ENCODE measurements at regions not wholly inside any gene's neighbourhood (a gene's known extent, or its start where the extent isn't known, plus 50 kb on each side); places are given as distances from the start of the nearest gene placed in this dataset.

DNA sequence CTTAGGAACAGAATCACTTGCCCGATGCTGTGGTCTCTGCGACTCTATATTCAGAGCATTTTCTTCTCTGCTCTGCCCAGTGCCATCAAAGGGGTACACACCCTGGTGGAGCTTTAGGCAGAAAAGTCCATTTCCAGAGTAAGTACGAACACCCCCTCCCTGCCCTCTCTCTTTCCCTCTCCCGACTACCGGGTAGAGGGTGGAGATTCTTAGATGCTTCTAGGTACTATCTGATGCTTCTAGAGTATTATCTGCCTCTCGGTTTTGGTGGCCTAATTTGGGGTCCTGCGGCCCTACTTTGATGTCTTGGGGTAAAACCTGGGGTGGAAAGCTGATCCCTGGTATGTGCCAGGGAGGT lies 245.4 kb upstream of the SOX4 start:
- Histone ChIP-seq H3K27ac (ENCODE audit: low read depth in 1 of 2, low read length in 1 of 2) (no peak overlapping the region), H3K9me3 (ENCODE audit: control insufficient read depth in 4 of 4, insufficient read depth in 3 of 4, low read length in 3 of 4) (no peaks in the 10 kb centered on the region), H3K27me3 (ENCODE audit: control insufficient read depth in 3 of 3, insufficient read depth in 3 of 3, low read length in 2 of 3) (no peaks in the 10 kb centered on the region), H3K36me3 (ENCODE audit: control insufficient read depth in 4 of 4, insufficient read depth in 4 of 4, low read length in 4 of 4) (no peaks in the 10 kb centered on the region), H3K9ac (ENCODE audit: insufficient read depth in 1 of 2, low read length in 2 of 2) (no peak overlapping the region), H3K4me1 (ENCODE audit: control insufficient read depth in 5 of 5, insufficient read depth in 5 of 5, low read length in 5 of 5) (peaks cover 0 to 9% (median 2%) of the 10 kb centered on the region in 5 donors), H3K4me3 (no peak overlapping the region)
- DNase-seq (no peak), ATAC-seq (ENCODE audit: insufficient read depth, low FRiP score) (no peak)
- 90 to 91% methylated on average over 7 of the region's 7 CpGs for WGBS, 2 donors
- TF ChIP-seq, protein P1, sequence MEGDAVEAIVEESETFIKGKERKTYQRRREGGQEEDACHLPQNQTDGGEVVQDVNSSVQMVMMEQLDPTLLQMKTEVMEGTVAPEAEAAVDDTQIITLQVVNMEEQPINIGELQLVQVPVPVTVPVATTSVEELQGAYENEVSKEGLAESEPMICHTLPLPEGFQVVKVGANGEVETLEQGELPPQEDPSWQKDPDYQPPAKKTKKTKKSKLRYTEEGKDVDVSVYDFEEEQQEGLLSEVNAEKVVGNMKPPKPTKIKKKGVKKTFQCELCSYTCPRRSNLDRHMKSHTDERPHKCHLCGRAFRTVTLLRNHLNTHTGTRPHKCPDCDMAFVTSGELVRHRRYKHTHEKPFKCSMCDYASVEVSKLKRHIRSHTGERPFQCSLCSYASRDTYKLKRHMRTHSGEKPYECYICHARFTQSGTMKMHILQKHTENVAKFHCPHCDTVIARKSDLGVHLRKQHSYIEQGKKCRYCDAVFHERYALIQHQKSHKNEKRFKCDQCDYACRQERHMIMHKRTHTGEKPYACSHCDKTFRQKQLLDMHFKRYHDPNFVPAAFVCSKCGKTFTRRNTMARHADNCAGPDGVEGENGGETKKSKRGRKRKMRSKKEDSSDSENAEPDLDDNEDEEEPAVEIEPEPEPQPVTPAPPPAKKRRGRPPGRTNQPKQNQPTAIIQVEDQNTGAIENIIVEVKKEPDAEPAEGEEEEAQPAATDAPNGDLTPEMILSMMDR (IDR thresholded peaks at IDR 0.05; ENCODE audit: control extremely low read depth, extremely low read depth) = no peak

DNA sequence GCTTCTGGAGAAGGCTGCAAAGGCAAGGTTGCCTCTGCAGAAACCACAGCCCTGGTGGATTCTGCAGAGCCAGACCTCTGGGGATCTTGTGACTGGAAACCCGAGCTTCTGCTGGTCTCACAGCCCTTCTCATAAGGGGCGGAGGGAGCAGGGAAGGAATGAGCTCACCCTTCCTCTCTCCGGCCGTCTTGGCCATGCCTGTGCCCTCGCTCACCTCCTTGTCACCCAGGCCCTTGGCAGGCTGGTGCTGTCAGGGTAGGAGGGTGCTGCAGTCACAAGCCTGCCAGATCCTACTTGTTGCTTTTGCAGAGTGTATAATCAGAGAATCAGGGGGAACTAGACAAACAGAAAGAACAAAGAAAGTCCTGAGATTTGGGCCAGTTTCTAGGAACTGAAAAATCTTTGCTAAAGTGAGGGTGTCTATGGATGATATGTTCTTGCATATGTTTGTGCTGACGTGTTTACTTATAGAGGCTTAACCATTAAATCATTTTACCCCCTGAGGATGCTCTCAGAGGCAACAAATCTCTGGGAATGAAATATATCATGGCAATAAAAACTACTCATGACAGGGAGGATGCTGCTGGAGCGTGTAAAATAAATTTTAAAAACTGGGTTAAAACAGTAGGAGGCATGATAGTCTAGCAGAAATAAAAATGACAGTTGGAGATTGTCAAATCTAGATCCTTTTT lies 244.9 kb upstream of the SOX4 start:
- peak overlapping the region in 1 of 2 donors; percentile 20 for H3K9ac ChIP-seq (ENCODE audit: insufficient read depth in 1 of 2, low read length in 2 of 2)
- ATAC-seq (ENCODE audit: insufficient read depth, low FRiP score) = peak; percentile 68
- DNase-seq = peak; percentile 42 to 59 (median 50)

DNA sequence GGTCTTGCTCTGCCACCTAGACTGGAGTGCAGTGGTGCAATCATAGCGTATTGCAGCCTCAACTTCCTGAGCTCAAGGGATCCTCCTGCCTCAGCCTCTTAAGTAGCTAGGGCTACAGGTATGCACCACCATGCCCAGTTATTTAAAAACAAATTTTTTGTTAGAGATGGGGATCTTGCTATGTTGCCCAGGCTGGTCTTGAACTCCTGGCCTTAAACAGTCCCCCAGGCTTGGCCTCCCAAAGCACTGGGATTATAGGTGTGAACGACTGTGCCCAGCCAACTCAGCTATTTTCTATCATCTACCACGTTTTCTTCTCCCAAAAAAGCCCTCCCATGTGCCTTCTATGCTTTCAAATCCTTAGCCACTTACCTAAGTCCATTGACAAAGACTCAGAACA lies 243.7 kb upstream of the SOX4 start:
- H3K4me3 ChIP-seq = no peak overlapping the region
- H3K9me3 ChIP-seq (ENCODE audit: control insufficient read depth in 4 of 4, insufficient read depth in 3 of 4, low read length in 3 of 4) = no peaks in the 10 kb centered on the region
- ATAC-seq (ENCODE audit: insufficient read depth, low FRiP score) = no peak
- peaks cover 0 to 8% (median 2%) of the 10 kb centered on the region in 5 donors for H3K4me1 ChIP-seq (ENCODE audit: control insufficient read depth in 5 of 5, insufficient read depth in 5 of 5, low read length in 5 of 5)
- 82 to 88% methylated on average over 3 of the region's 3 CpGs for WGBS, 2 donors
- TF ChIP-seq, protein P1 (IDR thresholded peaks at IDR 0.05; ENCODE audit: control extremely low read depth, extremely low read depth) = no peak
- no peak overlapping the region for H3K9ac ChIP-seq (ENCODE audit: insufficient read depth in 1 of 2, low read length in 2 of 2)
- no peaks in the 10 kb centered on the region for H3K36me3 ChIP-seq (ENCODE audit: control insufficient read depth in 4 of 4, insufficient read depth in 4 of 4, low read length in 4 of 4)
- no peak overlapping the region for H3K27ac ChIP-seq (ENCODE audit: low read depth in 1 of 2, low read length in 1 of 2)
- H3K27me3 ChIP-seq (ENCODE audit: control insufficient read depth in 3 of 3, insufficient read depth in 3 of 3, low read length in 2 of 3) = no peaks in the 10 kb centered on the region
- DNase-seq = no peak

More for the DNA sequence above, 244.9 kb upstream of the SOX4 start:
- TF ChIP-seq, protein P1 (IDR thresholded peaks at IDR 0.05; ENCODE audit: control extremely low read depth, extremely low read depth) = no peak
- Histone ChIP-seq H3K4me3 (no peak overlapping the region), H3K9me3 (ENCODE audit: control insufficient read depth in 4 of 4, insufficient read depth in 3 of 4, low read length in 3 of 4) (no peaks in the 10 kb centered on the region), H3K27ac (ENCODE audit: low read depth in 1 of 2, low read length in 1 of 2) (no peak overlapping the region), H3K27me3 (ENCODE audit: control insufficient read depth in 3 of 3, insufficient read depth in 3 of 3, low read length in 2 of 3) (no peaks in the 10 kb centered on the region), H3K4me1 (ENCODE audit: control insufficient read depth in 5 of 5, insufficient read depth in 5 of 5, low read length in 5 of 5) (peaks cover 0 to 8% (median 2%) of the 10 kb centered on the region in 5 donors), H3K36me3 (ENCODE audit: control insufficient read depth in 4 of 4, insufficient read depth in 4 of 4, low read length in 4 of 4) (no peaks in the 10 kb centered on the region)
- WGBS, 2 donors = 52 to 58% methylated on average over 7 of the region's 7 CpGs

DNA sequence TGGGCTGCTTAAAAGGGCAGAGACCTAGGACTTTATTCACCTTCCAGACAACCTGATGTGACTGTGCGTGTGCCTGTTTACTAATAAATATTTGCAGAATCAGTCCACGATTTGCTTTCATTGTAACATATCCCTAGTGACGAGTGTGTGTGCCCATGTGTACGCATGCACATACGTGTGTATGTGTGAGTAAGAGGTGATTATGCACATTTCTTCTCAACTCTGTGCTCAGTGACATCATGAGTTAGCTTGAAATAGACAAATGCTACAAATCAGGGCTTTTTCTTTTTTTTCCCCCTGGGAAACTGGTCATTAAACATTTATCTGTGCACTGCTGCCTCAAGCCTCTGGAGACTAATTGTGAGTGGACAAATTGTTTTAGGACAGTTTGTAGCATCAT lies 242.6 kb upstream of the SOX4 start:
- ATAC-seq (ENCODE audit: insufficient read depth, low FRiP score) = no peak
- no peaks in the 10 kb centered on the region for H3K9me3 ChIP-seq (ENCODE audit: control insufficient read depth in 4 of 4, insufficient read depth in 3 of 4, low read length in 3 of 4)
- no peak overlapping the region for H3K4me3 ChIP-seq
- WGBS, 2 donors = 85 to 94% methylated on average over 5 of the region's 5 CpGs
- H3K9ac ChIP-seq (ENCODE audit: insufficient read depth in 1 of 2, low read length in 2 of 2) = no peak overlapping the region
- H3K4me1 ChIP-seq (ENCODE audit: control insufficient read depth in 5 of 5, insufficient read depth in 5 of 5, low read length in 5 of 5) = peaks cover 0 to 8% (median 2%) of the 10 kb centered on the region in 5 donors
- no peak for DNase-seq
- no peaks in the 10 kb centered on the region for H3K27me3 ChIP-seq (ENCODE audit: control insufficient read depth in 3 of 3, insufficient read depth in 3 of 3, low read length in 2 of 3)
- TF ChIP-seq, protein P1 (IDR thresholded peaks at IDR 0.05; ENCODE audit: control extremely low read depth, extremely low read depth) = no peak
- H3K36me3 ChIP-seq (ENCODE audit: control insufficient read depth in 4 of 4, insufficient read depth in 4 of 4, low read length in 4 of 4) = no peaks in the 10 kb centered on the region
- H3K27ac ChIP-seq (ENCODE audit: low read depth in 1 of 2, low read length in 1 of 2) = no peak overlapping the region

Measured in lung (tissue), 11 donors.